ENCODE measurements at regions not wholly inside any gene's neighbourhood (a gene's known extent, or its start where the extent isn't known, plus 50 kb on each side); places are given as distances from the start of the nearest gene placed in this dataset.

GRCh38 chrX:12058087-12058486 lies 80.2 kb upstream of the FRMPD4 start:
- no peak for TF ChIP-seq POLR2A (IDR thresholded peaks at IDR 0.05)
- TF ChIP-seq CTCF (IDR thresholded peaks at IDR 0.05) = no peak
- TF ChIP-seq POLR2AphosphoS5 (IDR thresholded peaks at IDR 0.05) = no peak
- no peak for TF ChIP-seq EP300 (IDR thresholded peaks at IDR 0.05)

Measured in gastroesophageal sphincter (tissue), 3 donors.